ENCODE measurements at regions not wholly inside any gene's neighbourhood (a gene's known extent, or its start where the extent isn't known, plus 50 kb on each side); places are given as distances from the start of the nearest gene placed in this dataset.

DNA sequence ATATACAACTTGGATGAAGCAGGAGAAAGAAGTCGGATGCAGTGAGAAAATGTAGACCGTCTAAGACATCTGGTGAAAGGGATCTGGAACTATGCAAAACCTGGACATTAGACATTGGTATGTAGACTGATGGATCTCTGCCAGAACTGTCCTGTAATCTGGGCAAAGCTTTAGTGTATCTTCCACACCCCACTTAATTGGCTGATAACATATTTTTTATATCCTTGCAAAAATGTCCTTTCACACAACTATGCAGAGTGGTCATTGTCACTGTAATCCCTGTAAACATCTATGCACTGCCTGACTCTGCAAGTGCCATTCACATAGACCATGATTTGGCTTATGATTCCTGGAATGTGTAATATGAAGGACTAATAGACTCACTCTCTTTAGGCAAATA is 163.1 kb downstream of the TUSC7 start:
- TF ChIP-seq, protein P1, sequence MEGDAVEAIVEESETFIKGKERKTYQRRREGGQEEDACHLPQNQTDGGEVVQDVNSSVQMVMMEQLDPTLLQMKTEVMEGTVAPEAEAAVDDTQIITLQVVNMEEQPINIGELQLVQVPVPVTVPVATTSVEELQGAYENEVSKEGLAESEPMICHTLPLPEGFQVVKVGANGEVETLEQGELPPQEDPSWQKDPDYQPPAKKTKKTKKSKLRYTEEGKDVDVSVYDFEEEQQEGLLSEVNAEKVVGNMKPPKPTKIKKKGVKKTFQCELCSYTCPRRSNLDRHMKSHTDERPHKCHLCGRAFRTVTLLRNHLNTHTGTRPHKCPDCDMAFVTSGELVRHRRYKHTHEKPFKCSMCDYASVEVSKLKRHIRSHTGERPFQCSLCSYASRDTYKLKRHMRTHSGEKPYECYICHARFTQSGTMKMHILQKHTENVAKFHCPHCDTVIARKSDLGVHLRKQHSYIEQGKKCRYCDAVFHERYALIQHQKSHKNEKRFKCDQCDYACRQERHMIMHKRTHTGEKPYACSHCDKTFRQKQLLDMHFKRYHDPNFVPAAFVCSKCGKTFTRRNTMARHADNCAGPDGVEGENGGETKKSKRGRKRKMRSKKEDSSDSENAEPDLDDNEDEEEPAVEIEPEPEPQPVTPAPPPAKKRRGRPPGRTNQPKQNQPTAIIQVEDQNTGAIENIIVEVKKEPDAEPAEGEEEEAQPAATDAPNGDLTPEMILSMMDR (IDR thresholded peaks at IDR 0.05) = no peak

DNA sequence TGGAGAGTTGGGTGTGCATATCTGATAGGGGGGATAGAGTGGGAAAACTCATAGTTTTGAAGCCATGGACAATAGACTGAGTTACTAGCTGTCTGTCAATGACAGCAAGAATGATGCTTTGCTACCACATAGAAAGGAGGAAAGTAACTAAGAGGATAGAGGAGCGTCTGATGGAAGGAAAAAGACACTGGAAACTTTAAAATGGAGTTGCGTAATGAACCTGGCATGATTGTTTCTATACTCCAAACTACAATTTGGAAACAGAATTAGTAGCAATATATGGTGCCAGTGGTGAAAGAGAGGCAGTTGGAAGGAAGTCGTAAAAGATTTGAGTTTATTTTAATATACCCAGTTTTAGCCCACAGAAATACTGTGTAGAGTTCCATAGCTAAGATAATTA is 163.6 kb downstream of the TUSC7 start:
- TF ChIP-seq, protein P1 (IDR thresholded peaks at IDR 0.05) = no peak

DNA sequence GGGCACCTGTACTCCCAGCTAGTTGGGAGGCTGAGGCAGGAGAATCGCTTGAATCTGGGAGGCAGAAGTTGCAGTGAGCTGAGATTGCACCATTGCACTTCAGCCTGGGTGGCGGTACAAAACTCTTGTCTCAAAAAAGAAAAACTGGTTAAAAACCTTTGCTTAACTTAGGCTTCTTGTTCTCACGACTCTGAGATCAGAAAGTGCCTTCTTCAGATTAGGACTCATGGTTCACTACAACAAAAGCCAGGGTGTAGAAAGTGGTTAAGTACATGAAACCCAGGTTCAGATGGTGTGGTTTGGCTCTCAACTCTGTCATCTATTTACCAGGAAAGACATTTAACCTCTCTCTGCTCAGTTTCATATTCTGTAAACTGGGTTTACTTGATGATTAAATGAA is 168.4 kb downstream of the TUSC7 start:
- TF ChIP-seq, protein P1 (IDR thresholded peaks at IDR 0.05) = no peak

DNA sequence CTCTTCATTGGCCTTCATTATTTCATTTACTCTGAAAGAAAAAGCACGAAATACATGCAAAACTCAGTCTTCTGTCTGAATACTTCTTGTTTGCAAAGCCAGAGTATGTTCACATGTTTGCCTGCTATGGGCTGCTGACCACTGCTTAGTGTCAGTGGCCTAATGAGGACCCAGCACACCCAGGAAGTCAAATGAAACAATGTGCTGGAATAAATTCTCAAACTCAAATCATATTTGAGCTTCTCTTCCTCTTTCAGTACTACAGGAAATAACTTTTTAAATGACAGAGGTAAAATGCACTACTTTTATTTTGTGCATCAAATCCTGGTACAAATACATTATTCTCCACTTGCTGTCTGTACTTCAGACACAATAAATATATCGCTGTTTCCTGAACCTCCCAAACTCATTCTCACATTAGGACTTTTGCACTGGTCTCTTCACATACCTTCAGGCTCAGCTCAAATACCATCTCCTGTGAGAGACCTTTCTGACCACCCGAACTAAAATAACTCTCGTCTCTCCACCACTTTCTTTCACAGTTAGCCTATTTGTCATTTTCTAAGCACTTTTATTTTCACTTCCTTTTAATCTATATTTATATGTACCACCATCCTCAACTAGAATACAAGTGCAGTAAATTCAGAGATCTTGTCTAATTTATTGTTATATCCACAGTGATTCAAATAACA is 176.8 kb downstream of the TUSC7 start:
- TF ChIP-seq, protein P1 (IDR thresholded peaks at IDR 0.05) = no peak

DNA sequence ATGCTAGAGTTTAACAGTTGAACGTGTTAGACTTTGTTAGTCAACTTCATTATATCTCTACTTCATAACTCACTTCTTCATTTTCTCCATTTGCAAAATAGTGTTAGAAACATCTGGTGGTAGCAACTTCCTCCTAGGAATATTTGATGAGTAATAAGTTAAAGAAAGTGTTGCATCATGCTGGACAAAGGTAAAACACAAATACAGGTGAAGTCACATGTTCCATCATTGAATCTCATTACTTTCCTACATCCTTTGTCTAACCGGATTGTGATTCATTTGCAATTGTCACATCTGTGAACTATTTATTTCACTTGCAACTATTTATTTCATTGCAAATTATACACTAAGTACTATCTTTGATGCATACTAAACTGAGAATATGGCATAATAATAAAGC is 186.5 kb downstream of the TUSC7 start:
- TF ChIP-seq, protein P1 (IDR thresholded peaks at IDR 0.05) = no peak

DNA sequence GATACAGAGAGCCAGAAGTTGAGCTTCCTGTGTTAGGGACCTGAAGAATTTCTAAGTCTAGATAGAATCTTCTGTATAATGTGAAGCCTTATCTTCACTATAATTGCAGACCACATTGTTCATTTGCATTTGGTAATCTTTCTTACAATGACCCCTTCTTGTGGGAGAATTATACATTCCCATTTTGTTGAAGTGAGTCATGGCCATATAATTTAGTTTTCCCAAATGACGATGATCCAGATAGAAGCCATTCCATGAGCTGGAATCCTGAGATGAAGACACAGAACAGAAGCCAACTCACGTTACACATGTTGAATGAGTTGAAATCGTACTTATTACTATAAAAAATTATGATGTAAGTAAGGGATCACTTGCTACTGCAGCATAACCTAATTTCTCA is 187.8 kb downstream of the TUSC7 start:
- TF ChIP-seq, protein P1 (IDR thresholded peaks at IDR 0.05) = no peak

DNA sequence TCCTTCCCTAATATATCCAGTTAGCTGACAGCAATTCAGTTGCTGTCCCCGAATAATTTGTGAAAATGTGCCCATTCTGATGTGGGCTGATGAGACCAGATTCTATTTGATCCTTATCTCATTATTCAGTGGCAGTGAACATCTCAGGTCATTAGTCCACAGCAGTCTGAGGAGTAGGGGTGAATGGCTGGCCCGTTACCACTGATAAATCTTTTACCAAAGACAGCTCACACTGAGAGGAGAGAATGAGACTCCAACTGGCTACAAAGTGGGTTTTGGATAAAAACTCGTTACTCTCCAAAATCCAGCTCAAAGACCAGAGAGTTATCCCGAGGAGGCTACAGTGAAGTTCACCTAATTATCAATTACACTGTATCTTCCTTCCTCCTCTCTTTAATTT is 189.7 kb downstream of the TUSC7 start:
- TF ChIP-seq, protein P1 (IDR thresholded peaks at IDR 0.05) = no peak

DNA sequence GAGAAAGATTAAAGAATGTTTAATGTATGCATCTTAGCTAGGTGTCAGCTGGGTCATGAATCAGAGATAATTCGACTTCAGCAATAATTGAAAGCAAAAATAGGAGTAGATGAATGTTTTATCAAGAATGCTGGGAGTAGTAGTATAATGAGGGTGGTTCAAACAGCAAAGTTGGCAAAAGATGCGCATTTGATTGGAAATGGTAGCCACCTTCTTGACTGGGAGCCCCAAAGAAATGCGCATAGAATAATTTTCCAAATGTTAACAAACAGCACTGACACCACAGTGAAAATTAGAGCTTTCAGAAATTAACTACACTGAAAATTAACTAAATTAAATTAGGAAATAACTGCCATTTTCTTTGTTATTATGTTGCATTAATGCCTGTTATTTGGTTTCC is 195.8 kb downstream of the TUSC7 start:
- TF ChIP-seq, protein P1 (IDR thresholded peaks at IDR 0.05) = no peak

All from LNCAP (cell line).